COR-L47 (cell line): ENCODE measurements at regions not wholly inside any gene's neighbourhood (a gene's known extent, or its start where the extent isn't known, plus 50 kb on each side); places are given as distances from the start of the nearest gene placed in this dataset.
"Not testable (repeated sequence)": the region's sequence is repeated elsewhere in the genome, so short reads cannot be mapped to it uniquely, and the experiment has no call there.

Experiments
- DNase-seq: peaks from one replicate; lab custom pipeline; 2025; lab: John Stamatoyannopoulos, UW

DNA sequence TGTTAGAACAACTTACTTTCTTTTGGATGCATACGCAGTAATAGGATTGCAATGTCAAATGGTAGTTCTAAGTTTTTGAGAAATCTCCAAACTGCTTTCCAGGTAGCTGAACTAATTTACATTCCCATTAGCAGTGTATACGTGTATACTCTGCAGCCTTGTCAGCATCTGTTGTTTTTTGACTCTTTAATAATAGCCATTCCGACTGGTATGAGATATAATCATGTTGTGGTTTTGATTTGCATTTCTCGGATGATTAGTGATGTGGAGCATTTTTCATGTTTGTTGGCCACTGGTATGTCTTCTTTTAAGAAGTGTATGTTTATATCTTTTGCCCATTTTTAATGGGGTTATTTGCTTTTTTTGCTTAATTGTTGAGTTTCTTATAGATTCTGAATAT, 76.9 kb upstream of the HNRNPA1L2 start:
- DNase-seq, result not testable (repeated sequence)

DNA sequence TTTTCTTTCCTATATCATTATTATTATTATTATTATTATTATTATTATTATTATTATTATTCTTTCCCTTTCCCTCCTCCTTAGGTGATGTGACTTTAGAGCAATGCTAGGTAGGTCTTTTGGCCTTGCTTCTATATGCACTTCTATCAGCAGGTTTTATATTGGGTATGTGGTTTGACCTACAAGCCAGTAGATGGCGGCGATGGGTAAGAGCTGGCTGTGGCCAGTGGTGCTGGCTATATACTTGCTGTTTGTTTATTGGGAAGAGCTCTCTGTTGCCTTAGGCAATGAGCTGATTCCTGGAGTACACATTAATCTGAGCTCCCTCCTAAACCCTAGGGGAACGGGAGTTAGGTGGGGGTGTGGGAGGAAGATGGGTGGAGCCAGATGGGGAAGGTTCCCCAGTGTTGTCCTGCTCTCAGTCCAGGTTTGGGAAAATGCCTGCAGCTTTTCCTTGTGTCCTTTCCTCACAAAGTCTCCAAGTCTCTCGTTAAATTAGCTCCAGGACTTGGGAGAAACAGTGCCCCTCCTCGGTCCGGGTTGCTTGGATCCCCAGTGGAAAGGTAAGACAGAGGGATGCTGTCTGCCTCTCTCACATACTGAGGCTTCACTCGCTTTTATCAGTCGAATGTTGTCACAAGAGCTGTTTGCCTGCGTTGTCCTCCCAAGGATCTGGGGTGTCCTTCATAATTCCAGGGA, 72.2 kb upstream of the HNRNPA1L2 start:
- peak; percentile 76 for DNase-seq

GRCh38 chr13:52571163-52571562, 71.1 kb upstream of the HNRNPA1L2 start:
- not testable (repeated sequence) for DNase-seq

GRCh38 chr13:52582962-52583361, 59.3 kb upstream of the HNRNPA1L2 start:
- not testable (repeated sequence) for DNase-seq
